ENCODE measurements at regions not wholly inside any gene's neighbourhood (a gene's known extent, or its start where the extent isn't known, plus 50 kb on each side); places are given as distances from the start of the nearest gene placed in this dataset.

DNA sequence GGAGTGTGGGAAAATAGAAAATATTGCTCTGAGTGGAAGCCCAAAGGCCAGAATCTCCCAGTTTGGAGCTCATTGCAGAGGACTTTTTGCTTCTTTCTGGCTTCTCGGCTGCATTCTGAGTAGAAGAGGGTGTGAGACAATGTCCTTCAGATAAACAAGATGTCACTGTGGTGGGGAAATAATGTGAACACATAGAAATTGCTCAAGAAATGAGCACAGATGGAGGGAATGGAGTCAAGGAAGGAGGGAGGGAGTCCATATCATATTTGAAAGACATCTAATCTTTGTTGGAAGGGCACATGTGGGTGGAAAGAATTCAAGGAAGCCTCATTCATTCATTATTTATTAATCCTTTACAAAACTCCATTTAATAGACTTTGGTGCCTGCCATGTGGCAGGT lies 145.3 kb downstream of the FAM43A start:
- DNase-seq (ENCODE audit: low read depth): no peak
- TF ChIP-seq, protein P1, sequence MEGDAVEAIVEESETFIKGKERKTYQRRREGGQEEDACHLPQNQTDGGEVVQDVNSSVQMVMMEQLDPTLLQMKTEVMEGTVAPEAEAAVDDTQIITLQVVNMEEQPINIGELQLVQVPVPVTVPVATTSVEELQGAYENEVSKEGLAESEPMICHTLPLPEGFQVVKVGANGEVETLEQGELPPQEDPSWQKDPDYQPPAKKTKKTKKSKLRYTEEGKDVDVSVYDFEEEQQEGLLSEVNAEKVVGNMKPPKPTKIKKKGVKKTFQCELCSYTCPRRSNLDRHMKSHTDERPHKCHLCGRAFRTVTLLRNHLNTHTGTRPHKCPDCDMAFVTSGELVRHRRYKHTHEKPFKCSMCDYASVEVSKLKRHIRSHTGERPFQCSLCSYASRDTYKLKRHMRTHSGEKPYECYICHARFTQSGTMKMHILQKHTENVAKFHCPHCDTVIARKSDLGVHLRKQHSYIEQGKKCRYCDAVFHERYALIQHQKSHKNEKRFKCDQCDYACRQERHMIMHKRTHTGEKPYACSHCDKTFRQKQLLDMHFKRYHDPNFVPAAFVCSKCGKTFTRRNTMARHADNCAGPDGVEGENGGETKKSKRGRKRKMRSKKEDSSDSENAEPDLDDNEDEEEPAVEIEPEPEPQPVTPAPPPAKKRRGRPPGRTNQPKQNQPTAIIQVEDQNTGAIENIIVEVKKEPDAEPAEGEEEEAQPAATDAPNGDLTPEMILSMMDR (IDR thresholded peaks at IDR 0.05; ENCODE audit: control insufficient read depth, extremely low read depth, insufficient read depth): no peak
- H3K4me3 ChIP-seq (ENCODE audit: low read depth, low read length): no peak overlapping the region

DNA sequence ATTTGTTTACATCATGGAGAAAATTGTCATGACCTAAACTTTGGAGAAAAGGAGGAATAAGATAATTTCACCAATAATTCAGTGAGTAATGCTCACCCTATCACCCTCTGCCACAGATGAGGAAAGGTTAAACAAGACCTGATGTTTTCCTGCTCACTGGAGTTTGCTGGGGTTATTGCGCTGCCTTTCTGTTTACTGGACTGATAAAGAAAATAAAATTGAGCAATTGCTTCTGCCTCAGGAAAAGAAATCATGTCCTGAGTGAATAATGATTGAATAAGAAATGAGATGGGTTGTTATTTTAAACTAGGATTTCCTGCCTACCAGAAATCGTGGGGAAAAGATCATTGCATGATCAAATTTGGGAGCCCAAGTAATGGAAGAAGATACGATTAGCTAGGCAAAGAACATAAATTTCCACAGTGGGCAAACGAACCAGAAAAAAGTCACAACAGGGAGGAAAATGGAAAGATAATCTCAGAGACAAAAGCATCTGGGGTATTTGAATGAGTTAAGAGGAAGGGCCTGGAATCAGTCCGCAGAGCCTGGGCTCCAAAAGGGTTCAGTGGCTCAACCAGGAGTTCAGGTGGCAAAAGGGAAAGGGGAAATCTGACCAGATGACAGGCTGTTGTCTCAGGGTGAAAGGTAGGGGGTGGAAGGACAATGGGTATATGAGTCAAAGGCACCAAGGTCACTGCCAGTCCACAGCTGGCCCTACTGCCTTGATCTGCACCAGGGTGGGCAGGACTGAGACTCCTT lies 146.8 kb downstream of the FAM43A start:
- no peak overlapping the region for H3K4me3 ChIP-seq (ENCODE audit: low read depth, low read length)
- no peak for DNase-seq (ENCODE audit: low read depth)
- TF ChIP-seq, protein P1 (IDR thresholded peaks at IDR 0.05; ENCODE audit: control insufficient read depth, extremely low read depth, insufficient read depth): no peak

DNA sequence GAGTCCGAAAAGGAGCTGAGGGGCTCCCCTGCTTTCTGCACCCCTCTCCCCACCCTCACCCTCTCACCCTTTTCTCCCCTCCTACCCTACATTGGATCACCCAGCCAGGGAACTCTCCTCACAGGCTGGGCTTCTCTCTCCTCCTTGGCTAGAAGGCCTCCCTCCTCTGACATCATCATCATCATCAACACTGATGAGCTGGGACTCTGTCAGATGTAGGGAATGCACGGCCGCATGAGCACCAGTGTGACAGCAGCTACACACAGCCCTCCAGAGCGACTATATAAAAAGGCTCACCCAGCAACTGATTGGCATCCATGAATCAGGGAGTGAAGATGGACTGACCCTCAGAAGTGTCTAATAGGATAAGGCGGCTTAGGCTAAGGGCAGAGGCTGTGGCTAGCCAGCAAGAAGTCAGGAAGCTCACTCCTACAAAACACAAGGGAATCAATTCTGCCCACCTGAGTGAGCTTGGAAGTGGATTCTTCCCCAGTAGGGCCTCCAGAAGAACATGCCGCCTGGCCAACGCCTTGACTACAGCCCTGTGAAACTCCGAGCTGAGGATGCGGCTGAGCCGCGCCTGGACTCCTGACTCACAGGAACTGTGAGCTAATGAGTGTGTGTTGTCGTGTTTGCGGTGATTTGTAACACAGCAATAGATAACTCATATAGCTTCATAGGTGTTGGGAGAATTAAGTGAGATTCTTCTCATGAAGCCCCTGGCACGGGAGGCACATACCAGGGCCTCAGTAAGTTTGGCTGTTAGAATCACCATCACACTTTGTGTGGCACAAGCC lies 147.6 kb downstream of the FAM43A start:
- no peak for DNase-seq (ENCODE audit: low read depth)
- no peak overlapping the region for H3K4me3 ChIP-seq (ENCODE audit: low read depth, low read length)
- TF ChIP-seq, protein P1 (IDR thresholded peaks at IDR 0.05; ENCODE audit: control insufficient read depth, extremely low read depth, insufficient read depth): no peak

DNA sequence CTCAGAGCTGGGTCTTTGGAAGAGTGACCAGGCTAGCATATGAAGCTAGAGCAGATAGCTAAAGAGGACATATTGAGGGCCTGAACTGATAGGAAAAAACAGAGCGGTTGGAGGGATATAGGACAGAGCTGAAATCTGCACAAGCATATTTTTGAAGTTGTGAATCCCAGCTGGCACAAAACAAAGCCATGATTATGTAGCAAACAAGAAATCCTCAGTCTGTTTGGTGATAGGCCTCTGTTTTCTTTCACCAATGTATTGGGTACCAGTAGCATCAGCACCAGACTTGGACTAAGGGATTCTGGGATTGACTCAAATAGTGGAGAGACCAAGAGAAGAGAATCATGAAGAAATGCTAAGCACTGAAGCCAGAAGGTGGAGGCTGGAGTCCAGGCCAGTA lies 151.0 kb downstream of the FAM43A start:
- no peak overlapping the region for H3K4me3 ChIP-seq (ENCODE audit: low read depth, low read length)
- DNase-seq (ENCODE audit: low read depth): no peak

DNA sequence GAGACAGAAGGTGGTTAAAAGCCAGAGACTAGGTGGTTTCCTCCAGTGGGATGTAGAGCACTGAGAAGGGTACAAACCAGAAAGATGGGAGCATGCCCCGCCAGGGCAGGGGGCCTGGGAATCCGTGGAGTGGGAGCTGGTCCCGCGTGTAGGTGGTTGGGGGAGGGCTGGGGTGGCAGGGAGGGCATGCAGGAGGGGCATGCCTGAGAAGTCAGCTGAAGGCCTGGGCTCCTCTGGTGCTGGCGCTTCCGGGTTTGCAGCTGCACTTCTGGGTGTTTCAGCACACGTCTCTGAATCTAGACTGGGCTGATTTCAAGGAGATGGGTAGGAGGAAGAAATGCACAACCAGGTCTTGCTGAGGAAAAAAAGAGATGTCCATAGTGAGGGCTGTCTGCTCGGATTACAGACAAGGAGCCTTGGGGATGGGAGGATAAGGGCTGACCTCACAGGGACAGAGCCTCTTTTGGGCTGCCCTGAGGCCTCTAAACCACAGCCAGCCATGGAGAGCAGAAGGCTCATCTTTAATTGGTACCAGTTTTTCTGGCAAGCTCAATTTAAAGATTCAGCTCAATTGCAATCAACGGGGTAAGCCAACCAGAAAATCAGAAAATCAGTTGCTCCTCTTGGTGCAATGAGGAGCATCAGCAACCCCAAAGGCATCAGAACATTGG lies 151.9 kb downstream of the FAM43A start:
- no peak overlapping the region for H3K4me3 ChIP-seq (ENCODE audit: low read depth, low read length)
- TF ChIP-seq, protein P1 (IDR thresholded peaks at IDR 0.05; ENCODE audit: control insufficient read depth, extremely low read depth, insufficient read depth): no peak
- DNase-seq (ENCODE audit: low read depth): no peak

More for the DNA sequence above, 151.0 kb downstream of the FAM43A start:
- TF ChIP-seq, protein P1 (IDR thresholded peaks at IDR 0.05; ENCODE audit: control insufficient read depth, extremely low read depth, insufficient read depth): no peak

DNA sequence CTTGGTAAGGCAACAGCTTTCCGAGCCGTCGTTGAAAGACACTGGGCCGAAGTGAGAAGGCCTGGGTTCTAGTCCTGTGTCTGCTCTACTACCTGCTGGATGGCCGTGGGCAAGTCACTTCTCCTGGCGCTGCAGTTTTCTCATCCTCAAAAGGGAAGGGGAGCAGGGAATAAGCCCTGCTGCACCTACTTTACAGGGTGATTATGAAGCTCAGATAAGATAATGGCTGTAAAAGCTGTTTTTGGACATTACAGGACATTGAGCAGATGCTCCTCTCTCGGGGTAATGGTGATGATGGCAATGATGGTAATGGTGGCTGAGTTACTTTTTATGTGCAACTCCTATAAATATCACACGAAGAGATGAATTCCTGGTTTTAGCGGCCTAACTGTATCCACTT lies 152.6 kb downstream of the FAM43A start:
- TF ChIP-seq, protein P1 (IDR thresholded peaks at IDR 0.05; ENCODE audit: control insufficient read depth, extremely low read depth, insufficient read depth): no peak

More for the DNA sequence above, 152.6 kb downstream of the FAM43A start:
- no peak for DNase-seq (ENCODE audit: low read depth)
- H3K4me3 ChIP-seq (ENCODE audit: low read depth, low read length): no peak overlapping the region

All from LNCaP clone FGC (cell line).